ENCODE measurements at regions not wholly inside any gene's neighbourhood (a gene's known extent, or its start where the extent isn't known, plus 50 kb on each side); places are given as distances from the start of the nearest gene placed in this dataset.

GRCh38 chrX:150299579-150299978, 63.5 kb upstream of the MAMLD1 start:
- Histone ChIP-seq H3K18ac (ENCODE audit: low read depth in 1 of 2, low read length in 2 of 2) (no peak overlapping the region), H3K36me3 (ENCODE audit: control insufficient read depth in 1 of 2, insufficient read depth in 2 of 2, low read depth in 1 of 2, low read length in 2 of 2) (no peaks in the 10 kb centered on the region), H2BK15ac (ENCODE audit: low read depth, poor library complexity, severe bottlenecking) (no peak overlapping the region), H3K4me3 (ENCODE audit: insufficient read depth in 1 of 2, low read depth in 1 of 2, low read length in 2 of 2) (no peak overlapping the region), H3K27me3 (ENCODE audit: control insufficient read depth in 1 of 2, insufficient read depth in 1 of 2, low read length in 2 of 2) (peaks cover 0 to 28% of the 10 kb centered on the region in 2 experiments), H2BK5ac (ENCODE audit: low read depth, low read length, poor library complexity, severe bottlenecking) (no peak overlapping the region), H3K4me1 (ENCODE audit: control insufficient read depth, insufficient read depth, low read depth, low read length) (no peaks in the 10 kb centered on the region), H3K23ac (ENCODE audit: low read length in 2 of 2) (no peak overlapping the region), H2BK120ac (ENCODE audit: low read depth, low read length) (no peak overlapping the region), H4K91ac (ENCODE audit: low read length) (no peak overlapping the region), H3K14ac (ENCODE audit: low read length in 2 of 2) (no peak overlapping the region), H3K4me2 (ENCODE audit: low read length, poor library complexity, severe bottlenecking) (no peak overlapping the region), H2AK5ac (ENCODE audit: low read length, severe bottlenecking) (no peak overlapping the region), H3K27ac (ENCODE audit: low read length, poor library complexity, severe bottlenecking) (no peak overlapping the region), H3K79me1 (replicated peaks; ENCODE audit: low read length, poor library complexity, severe bottlenecking) (no peaks in the 10 kb centered on the region), H2AFZ (ENCODE audit: low read depth, low read length) (no peak overlapping the region), H3K9ac (ENCODE audit: low read length) (no peak overlapping the region), H3K9me3 (ENCODE audit: control insufficient read depth, low read length) (no peaks in the 10 kb centered on the region), H2BK12ac (ENCODE audit: low read length in 2 of 2) (no peak overlapping the region), H4K8ac (ENCODE audit: low read length) (no peak overlapping the region), H3K4ac (ENCODE audit: low read depth in 1 of 2, low read length in 2 of 2) (no peak overlapping the region)
- no peak for DNase-seq

GRCh38 chrX:150303386-150304097, 59.6 kb upstream of the MAMLD1 start:
- H4K8ac ChIP-seq (ENCODE audit: low read length): no peak overlapping the region
- H3K4me2 ChIP-seq (ENCODE audit: low read length, poor library complexity, severe bottlenecking): no peak overlapping the region
- H3K79me1 ChIP-seq (replicated peaks; ENCODE audit: low read length, poor library complexity, severe bottlenecking): no peaks in the 10 kb centered on the region
- no peak overlapping the region for H3K27ac ChIP-seq (ENCODE audit: low read length, poor library complexity, severe bottlenecking)
- no peak overlapping the region for H3K23ac ChIP-seq (ENCODE audit: low read length in 2 of 2)
- DNase-seq: no peak
- no peak overlapping the region for H3K18ac ChIP-seq (ENCODE audit: low read depth in 1 of 2, low read length in 2 of 2)
- no peak overlapping the region for H3K4me3 ChIP-seq (ENCODE audit: insufficient read depth in 1 of 2, low read depth in 1 of 2, low read length in 2 of 2)
- peaks cover 0 to 35% of the 10 kb centered on the region in 2 experiments for H3K27me3 ChIP-seq (ENCODE audit: control insufficient read depth in 1 of 2, insufficient read depth in 1 of 2, low read length in 2 of 2)
- no peak overlapping the region for H2BK15ac ChIP-seq (ENCODE audit: low read depth, poor library complexity, severe bottlenecking)
- no peaks in the 10 kb centered on the region for H3K36me3 ChIP-seq (ENCODE audit: control insufficient read depth in 1 of 2, insufficient read depth in 2 of 2, low read depth in 1 of 2, low read length in 2 of 2)
- H3K14ac ChIP-seq (ENCODE audit: low read length in 2 of 2): no peak overlapping the region
- H3K4ac ChIP-seq (ENCODE audit: low read depth in 1 of 2, low read length in 2 of 2): no peak overlapping the region
- no peak overlapping the region for H2BK120ac ChIP-seq (ENCODE audit: low read depth, low read length)
- H2BK12ac ChIP-seq (ENCODE audit: low read length in 2 of 2): no peak overlapping the region
- no peak overlapping the region for H4K91ac ChIP-seq (ENCODE audit: low read length)
- 89% methylated on average over 4 of the region's 4 CpGs for WGBS
- no peak overlapping the region for H2AFZ ChIP-seq (ENCODE audit: low read depth, low read length)
- H2AK5ac ChIP-seq (ENCODE audit: low read length, severe bottlenecking): no peak overlapping the region
- H3K9ac ChIP-seq (ENCODE audit: low read length): no peak overlapping the region
- H3K4me1 ChIP-seq (ENCODE audit: control insufficient read depth, insufficient read depth, low read depth, low read length): no peaks in the 10 kb centered on the region
- H3K9me3 ChIP-seq (ENCODE audit: control insufficient read depth, low read length): no peaks in the 10 kb centered on the region
- no peak overlapping the region for H2BK5ac ChIP-seq (ENCODE audit: low read depth, low read length, poor library complexity, severe bottlenecking)

GRCh38 chrX:150306002-150306401, 57.1 kb upstream of the MAMLD1 start:
- Histone ChIP-seq H3K18ac (ENCODE audit: low read depth in 1 of 2, low read length in 2 of 2) (no peak overlapping the region), H3K4me3 (ENCODE audit: insufficient read depth in 1 of 2, low read depth in 1 of 2, low read length in 2 of 2) (no peak overlapping the region), H2BK15ac (ENCODE audit: low read depth, poor library complexity, severe bottlenecking) (no peak overlapping the region), H3K14ac (ENCODE audit: low read length in 2 of 2) (no peak overlapping the region), H2AK5ac (ENCODE audit: low read length, severe bottlenecking) (no peak overlapping the region), H2BK12ac (ENCODE audit: low read length in 2 of 2) (no peak overlapping the region), H3K36me3 (ENCODE audit: control insufficient read depth in 1 of 2, insufficient read depth in 2 of 2, low read depth in 1 of 2, low read length in 2 of 2) (no peaks in the 10 kb centered on the region), H3K27me3 (ENCODE audit: control insufficient read depth in 1 of 2, insufficient read depth in 1 of 2, low read length in 2 of 2) (peaks cover 0 to 55% of the 10 kb centered on the region in 2 experiments), H3K79me1 (replicated peaks; ENCODE audit: low read length, poor library complexity, severe bottlenecking) (no peaks in the 10 kb centered on the region), H4K8ac (ENCODE audit: low read length) (no peak overlapping the region), H2BK120ac (ENCODE audit: low read depth, low read length) (no peak overlapping the region), H2BK5ac (ENCODE audit: low read depth, low read length, poor library complexity, severe bottlenecking) (no peak overlapping the region), H3K4me1 (ENCODE audit: control insufficient read depth, insufficient read depth, low read depth, low read length) (no peaks in the 10 kb centered on the region), H3K4me2 (ENCODE audit: low read length, poor library complexity, severe bottlenecking) (no peak overlapping the region), H3K27ac (ENCODE audit: low read length, poor library complexity, severe bottlenecking) (no peak overlapping the region), H3K4ac (ENCODE audit: low read depth in 1 of 2, low read length in 2 of 2) (no peak overlapping the region), H4K91ac (ENCODE audit: low read length) (no peak overlapping the region), H3K9me3 (ENCODE audit: control insufficient read depth, low read length) (no peaks in the 10 kb centered on the region), H2AFZ (ENCODE audit: low read depth, low read length) (no peak overlapping the region), H3K9ac (ENCODE audit: low read length) (no peak overlapping the region), H3K23ac (ENCODE audit: low read length in 2 of 2) (no peak overlapping the region)
- no peak for DNase-seq
- 85% methylated on average over 6 of the region's 6 CpGs for WGBS

GRCh38 chrX:150308041-150308440, 55.1 kb upstream of the MAMLD1 start:
- Histone ChIP-seq H3K18ac (ENCODE audit: low read depth in 1 of 2, low read length in 2 of 2) (no peak overlapping the region), H3K4me2 (ENCODE audit: low read length, poor library complexity, severe bottlenecking) (no peak overlapping the region), H2BK15ac (ENCODE audit: low read depth, poor library complexity, severe bottlenecking) (no peak overlapping the region), H4K8ac (ENCODE audit: low read length) (no peak overlapping the region), H2AFZ (ENCODE audit: low read depth, low read length) (no peak overlapping the region), H3K9ac (ENCODE audit: low read length) (no peak overlapping the region), H4K91ac (ENCODE audit: low read length) (no peak overlapping the region), H3K9me3 (ENCODE audit: control insufficient read depth, low read length) (no peaks in the 10 kb centered on the region), H3K4me3 (ENCODE audit: insufficient read depth in 1 of 2, low read depth in 1 of 2, low read length in 2 of 2) (no peak overlapping the region), H2BK120ac (ENCODE audit: low read depth, low read length) (no peak overlapping the region), H3K27me3 (ENCODE audit: control insufficient read depth in 1 of 2, insufficient read depth in 1 of 2, low read length in 2 of 2) (peaks cover 0 to 58% of the 10 kb centered on the region in 2 experiments), H3K27ac (ENCODE audit: low read length, poor library complexity, severe bottlenecking) (no peak overlapping the region), H3K23ac (ENCODE audit: low read length in 2 of 2) (no peak overlapping the region), H3K14ac (ENCODE audit: low read length in 2 of 2) (no peak overlapping the region), H2BK5ac (ENCODE audit: low read depth, low read length, poor library complexity, severe bottlenecking) (no peak overlapping the region), H3K4me1 (ENCODE audit: control insufficient read depth, insufficient read depth, low read depth, low read length) (no peaks in the 10 kb centered on the region), H2BK12ac (ENCODE audit: low read length in 2 of 2) (no peak overlapping the region), H2AK5ac (ENCODE audit: low read length, severe bottlenecking) (no peak overlapping the region), H3K4ac (ENCODE audit: low read depth in 1 of 2, low read length in 2 of 2) (no peak overlapping the region), H3K79me1 (replicated peaks; ENCODE audit: low read length, poor library complexity, severe bottlenecking) (no peaks in the 10 kb centered on the region), H3K36me3 (ENCODE audit: control insufficient read depth in 1 of 2, insufficient read depth in 2 of 2, low read depth in 1 of 2, low read length in 2 of 2) (no peaks in the 10 kb centered on the region)
- WGBS: 92% methylated on average over 4 of the region's 4 CpGs
- no peak for DNase-seq
